ENCODE measurements at regions not wholly inside any gene's neighbourhood (a gene's known extent, or its start where the extent isn't known, plus 50 kb on each side); places are given as distances from the start of the nearest gene placed in this dataset.

DNA sequence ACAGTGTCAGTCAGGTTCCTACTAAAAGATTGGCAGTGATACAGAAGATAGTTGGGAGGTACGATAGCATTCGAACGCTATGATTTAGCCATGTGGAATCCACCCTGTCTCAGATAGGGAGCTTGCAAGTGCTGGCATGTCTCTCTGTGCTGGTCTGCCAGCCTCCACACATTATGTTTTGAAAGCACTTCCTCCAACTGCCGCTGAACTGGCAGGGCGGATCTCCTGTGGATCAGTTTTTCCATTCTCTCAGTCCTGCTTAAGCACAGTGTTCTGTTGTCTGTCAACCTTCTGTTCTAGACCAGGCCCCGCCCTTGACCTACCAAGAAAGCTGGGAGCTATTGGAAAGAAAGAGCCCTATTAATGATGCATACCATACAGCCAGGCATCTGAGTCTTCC lies 65.5 kb upstream of the PALMD start:
- H3K27ac ChIP-seq: no peak overlapping the region
- intact Hi-C loops (cut with DNase I): no loop called here
- H3K36me3 ChIP-seq: no peaks in the 10 kb centered on the region
- H3K9me3 ChIP-seq: no peaks in the 10 kb centered on the region
- DNase-seq (ENCODE audit: low spot score in 2 of 2): no peak
- TF ChIP-seq, protein P1, sequence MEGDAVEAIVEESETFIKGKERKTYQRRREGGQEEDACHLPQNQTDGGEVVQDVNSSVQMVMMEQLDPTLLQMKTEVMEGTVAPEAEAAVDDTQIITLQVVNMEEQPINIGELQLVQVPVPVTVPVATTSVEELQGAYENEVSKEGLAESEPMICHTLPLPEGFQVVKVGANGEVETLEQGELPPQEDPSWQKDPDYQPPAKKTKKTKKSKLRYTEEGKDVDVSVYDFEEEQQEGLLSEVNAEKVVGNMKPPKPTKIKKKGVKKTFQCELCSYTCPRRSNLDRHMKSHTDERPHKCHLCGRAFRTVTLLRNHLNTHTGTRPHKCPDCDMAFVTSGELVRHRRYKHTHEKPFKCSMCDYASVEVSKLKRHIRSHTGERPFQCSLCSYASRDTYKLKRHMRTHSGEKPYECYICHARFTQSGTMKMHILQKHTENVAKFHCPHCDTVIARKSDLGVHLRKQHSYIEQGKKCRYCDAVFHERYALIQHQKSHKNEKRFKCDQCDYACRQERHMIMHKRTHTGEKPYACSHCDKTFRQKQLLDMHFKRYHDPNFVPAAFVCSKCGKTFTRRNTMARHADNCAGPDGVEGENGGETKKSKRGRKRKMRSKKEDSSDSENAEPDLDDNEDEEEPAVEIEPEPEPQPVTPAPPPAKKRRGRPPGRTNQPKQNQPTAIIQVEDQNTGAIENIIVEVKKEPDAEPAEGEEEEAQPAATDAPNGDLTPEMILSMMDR (IDR thresholded peaks at IDR 0.05): no peak
- no peaks in the 10 kb centered on the region for H3K27me3 ChIP-seq
- no peaks in the 10 kb centered on the region for H3K4me1 ChIP-seq
- no peak overlapping the region for H3K4me3 ChIP-seq

GRCh38 chr1:99587008-99587407 lies 58.9 kb upstream of the PALMD start:
- DNase-seq (ENCODE audit: low spot score in 2 of 2): no peak
- H3K27ac ChIP-seq: no peak overlapping the region
- H3K9me3 ChIP-seq: no peaks in the 10 kb centered on the region
- H3K4me1 ChIP-seq: no peaks in the 10 kb centered on the region
- TF ChIP-seq, protein P1 (IDR thresholded peaks at IDR 0.05): no peak
- no peak overlapping the region for H3K4me3 ChIP-seq
- no peaks in the 10 kb centered on the region for H3K36me3 ChIP-seq
- no peaks in the 10 kb centered on the region for H3K27me3 ChIP-seq
- intact Hi-C loops (cut with DNase I): no loop called here

GRCh38 chr1:99589186-99589636 lies 56.7 kb upstream of the PALMD start:
- TF ChIP-seq, protein P1 (IDR thresholded peaks at IDR 0.05): no peak
- Histone ChIP-seq H3K27me3 (no peaks in the 10 kb centered on the region), H3K4me1 (no peaks in the 10 kb centered on the region), H3K9me3 (no peaks in the 10 kb centered on the region), H3K36me3 (no peaks in the 10 kb centered on the region), H3K4me3 (no peak overlapping the region), H3K27ac (no peak overlapping the region)
- DNase-seq (ENCODE audit: low spot score in 2 of 2): no peak
- intact Hi-C loops (cut with DNase I): no loop called here

DNA sequence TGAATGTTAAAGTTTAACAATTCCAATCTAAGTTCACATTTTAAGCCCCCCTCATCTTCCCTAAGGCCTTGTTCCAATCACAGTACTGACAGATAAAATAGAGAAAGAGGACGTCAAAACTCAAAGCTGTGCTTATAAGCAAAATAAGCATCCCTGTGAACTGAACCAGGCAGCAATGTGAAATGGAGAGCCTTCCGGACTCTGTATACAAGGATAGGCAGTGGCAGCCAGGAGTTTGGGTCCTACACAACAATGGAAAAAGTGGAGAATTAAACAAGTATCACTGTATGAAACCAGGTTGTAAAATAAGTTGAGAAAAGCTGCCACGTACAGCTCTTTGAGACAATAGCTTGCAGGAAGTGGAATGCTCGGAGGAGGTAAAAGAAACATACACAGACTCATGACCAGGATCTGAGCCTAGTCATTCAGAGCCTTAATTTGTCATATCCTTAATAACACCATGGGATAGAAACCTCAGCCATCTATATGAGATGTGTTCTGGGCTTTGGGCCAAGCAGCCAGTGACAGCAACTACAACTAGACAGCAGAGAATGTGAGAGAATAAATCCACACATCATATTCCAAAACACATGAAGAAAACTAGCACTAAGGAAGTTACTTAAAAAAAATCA lies 55.2 kb upstream of the PALMD start:
- intact Hi-C loops (cut with DNase I): no loop called here
- Histone ChIP-seq H3K4me3 (no peak overlapping the region), H3K27me3 (no peaks in the 10 kb centered on the region), H3K9me3 (no peaks in the 10 kb centered on the region), H3K36me3 (no peaks in the 10 kb centered on the region), H3K27ac (no peak overlapping the region), H3K4me1 (no peaks in the 10 kb centered on the region)
- DNase-seq (ENCODE audit: low spot score in 2 of 2): no peak
- TF ChIP-seq, protein P1 (IDR thresholded peaks at IDR 0.05): no peak

DNA sequence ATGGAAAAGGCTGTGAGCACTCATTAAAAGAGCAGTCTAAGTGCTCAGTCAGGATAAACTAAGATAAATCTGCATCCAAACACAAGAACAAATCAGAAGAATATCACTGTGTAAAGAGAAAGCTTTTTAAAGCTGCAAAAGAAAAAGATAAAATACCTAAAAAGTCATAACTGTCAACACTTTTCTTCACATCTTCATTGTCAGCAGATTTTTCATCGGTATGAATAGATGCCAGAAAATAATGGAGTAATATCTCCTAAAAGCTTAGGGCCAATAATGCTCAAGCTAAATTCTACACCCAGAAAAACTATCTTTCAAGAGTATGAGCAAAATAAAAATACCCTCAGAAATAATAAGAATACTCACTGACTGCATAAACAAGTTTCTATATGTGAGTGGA lies 54.0 kb upstream of the PALMD start:
- Histone ChIP-seq H3K9me3 (no peaks in the 10 kb centered on the region), H3K27ac (no peak overlapping the region), H3K27me3 (no peaks in the 10 kb centered on the region), H3K4me1 (no peaks in the 10 kb centered on the region), H3K36me3 (no peaks in the 10 kb centered on the region), H3K4me3 (no peak overlapping the region)
- intact Hi-C loops (cut with DNase I): no loop called here
- TF ChIP-seq, protein P1 (IDR thresholded peaks at IDR 0.05): no peak
- DNase-seq (ENCODE audit: low spot score in 2 of 2): no peak

DNA sequence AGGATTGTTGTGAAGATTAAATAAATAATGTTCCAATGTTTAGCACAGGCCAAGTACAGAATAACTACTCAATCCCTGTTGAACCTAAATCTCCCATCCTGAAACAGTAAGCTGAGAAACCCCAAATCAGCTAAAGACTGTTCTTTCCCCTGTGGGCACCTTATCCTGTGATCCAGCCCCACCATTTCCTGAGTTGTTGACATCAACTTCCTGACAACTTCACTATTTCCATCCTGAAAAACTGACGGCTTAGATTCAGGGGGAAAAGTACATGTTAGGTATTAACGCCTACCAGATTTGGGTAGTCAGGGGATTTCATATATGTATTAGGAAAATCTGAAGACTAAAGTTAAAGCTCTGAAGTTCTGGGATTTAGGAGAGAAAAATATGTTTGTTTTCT lies 51.7 kb upstream of the PALMD start:
- no peaks in the 10 kb centered on the region for H3K9me3 ChIP-seq
- no peak for DNase-seq (ENCODE audit: low spot score in 2 of 2)

More for the DNA sequence above, 51.7 kb upstream of the PALMD start:
- H3K4me3 ChIP-seq: no peak overlapping the region
- H3K36me3 ChIP-seq: no peaks in the 10 kb centered on the region
- intact Hi-C loops (cut with DNase I): no loop called here
- no peaks in the 10 kb centered on the region for H3K27me3 ChIP-seq
- no peak overlapping the region for H3K27ac ChIP-seq
- no peaks in the 10 kb centered on the region for H3K4me1 ChIP-seq
- TF ChIP-seq, protein P1 (IDR thresholded peaks at IDR 0.05): no peak

Data from ascending aorta (tissue), 2 donors.